Calu3 (cell line): ENCODE measurements at regions not wholly inside any gene's neighbourhood (a gene's known extent, or its start where the extent isn't known, plus 50 kb on each side); places are given as distances from the start of the nearest gene placed in this dataset.

ENCODE experiments used
- BruUV-seq: library from RNA; stranded (reverse); fragments of 400-500 nt; replicated peaks from 2 replicates; lab custom pipeline; 2021; lab: Mats Ljungman, UMichigan
- CTCF ChIA-PET: fragments of 300-600 bp; sonication (Branson Sonifier 250); formaldehyde crosslinking; loops from one replicate; lab custom pipeline; 2022; ENCODE audit warnings: antibody characterized with exemption; lab: Charles Lee
- DNase-seq: peaks from one replicate; pipeline ENCODE4 v3.0.0; 2022
- H3K27ac Mint-ChIP-seq: one replicate; pipeline ENCODE4 v1.8.0; 2022; ENCODE audit warnings: mixed read lengths; ENCODE audit not compliant: unreplicated experiment
- H3K27me3 Mint-ChIP-seq: one replicate; pipeline ENCODE4 v1.8.0; 2022; ENCODE audit warnings: mixed read lengths; ENCODE audit not compliant: unreplicated experiment
- H3K36me3 Mint-ChIP-seq: one replicate; pipeline ENCODE4 v1.8.0; 2022; ENCODE audit warnings: mild to moderate bottlenecking, moderate library complexity, mixed read lengths; ENCODE audit not compliant: insufficient read depth, unreplicated experiment
- H3K4me1 Mint-ChIP-seq: one replicate; pipeline ENCODE4 v1.8.0; 2022; ENCODE audit warnings: mild to moderate bottlenecking, low read depth, mixed read lengths; ENCODE audit not compliant: unreplicated experiment
- H3K4me3 Mint-ChIP-seq: one replicate; pipeline ENCODE4 v1.8.0; 2022; ENCODE audit warnings: mild to moderate bottlenecking, low read depth, moderate library complexity, mixed read lengths; ENCODE audit not compliant: unreplicated experiment
- H3K9me3 Mint-ChIP-seq: one replicate; pipeline ENCODE4 v1.8.0; 2022; ENCODE audit warnings: low read depth, mixed read lengths; ENCODE audit not compliant: unreplicated experiment
- CTCF ChIP-seq: fragments of 200-600 bp; IDR thresholded peaks from one replicate; pipeline ENCODE4 v1.8.0; 2022; ENCODE audit warnings: antibody characterized with exemption; ENCODE audit not compliant: unreplicated experiment
- intact Hi-C: fragments of 100-400 bp; cut with micrococcal nuclease; formaldehyde crosslinking; loops from one replicate; pipeline ENCODE4 v1.10.0; 2022; ENCODE audit not compliant: unreplicated experiment

GRCh38 chr17:49911719-49912118 is 57.3 kb upstream of the DLX4 start:
- Mint-ChIP-seq H3K36me3 (peaks cover 11% of the 10 kb centered on the region), H3K27ac (no peak overlapping the region), H3K4me1 (peaks cover 24% of the 10 kb centered on the region), H3K9me3 (no peaks in the 10 kb centered on the region), H3K27me3 (peaks cover 85% of the 10 kb centered on the region), H3K4me3 (no peak overlapping the region)
- no peak for DNase-seq
- CTCF ChIA-PET, result interaction anchor here (0.6 to 2.1 kb wide), 3 partner anchors 16 to 83 kb away, joined by 3 to 5 read pairs (median 3); partner anchors contain the start of gene DLX3
- intact Hi-C loops, result no loop called here
- BruUV-seq, result no TSS peak
- no peak for TF ChIP-seq CTCF

- no peak for TF ChIP-seq CTCF
- H3K36me3 Mint-ChIP-seq, result peaks cover 11% of the 10 kb centered on the region
- H3K27ac Mint-ChIP-seq, result no peak overlapping the region
- peaks cover 23% of the 10 kb centered on the region for H3K4me1 Mint-ChIP-seq
- no peak for DNase-seq
- CTCF ChIA-PET, result interaction anchor here (0.6 kb wide), 1 partner anchor 47 kb away, joined by 8 read pairs; no protein-coding TSS in a partner anchor
- H3K9me3 Mint-ChIP-seq, result no peaks in the 10 kb centered on the region
- no peak overlapping the region for H3K4me3 Mint-ChIP-seq
- BruUV-seq, result no TSS peak
- intact Hi-C loops, result no loop called here
- peaks cover 85% of the 10 kb centered on the region for H3K27me3 Mint-ChIP-seq
Observed at GRCh38 chr17:49913226-49914095, 55.5 kb upstream of the DLX4 start.

- peaks cover 11% of the 10 kb centered on the region for H3K36me3 Mint-ChIP-seq
- H3K27ac Mint-ChIP-seq, result no peak overlapping the region
- intact Hi-C loops, result no loop called here
- peaks cover 78% of the 10 kb centered on the region for H3K27me3 Mint-ChIP-seq
- CTCF ChIA-PET, result no interaction called here
- BruUV-seq, result no TSS peak
- H3K9me3 Mint-ChIP-seq, result no peaks in the 10 kb centered on the region
- H3K4me3 Mint-ChIP-seq, result no peak overlapping the region
- no peak for TF ChIP-seq CTCF
- DNase-seq, result no peak
- H3K4me1 Mint-ChIP-seq, result peaks cover 23% of the 10 kb centered on the region
Observed at GRCh38 chr17:49914096-49914490, 54.9 kb upstream of the DLX4 start.

GRCh38 chr17:49914664-49915063 is 54.3 kb upstream of the DLX4 start:
- CTCF ChIA-PET, result interaction anchor here (0.7 kb wide), 1 partner anchor 39 kb away, joined by 3 read pairs; no protein-coding TSS in a partner anchor
- BruUV-seq, result no TSS peak

More at GRCh38 chr17:49914664-49915063, 54.3 kb upstream of the DLX4 start:
- no peak for TF ChIP-seq CTCF
- intact Hi-C loops, result no loop called here
- no peak overlapping the region for H3K27ac Mint-ChIP-seq
- no peak overlapping the region for H3K4me3 Mint-ChIP-seq
- no peaks in the 10 kb centered on the region for H3K9me3 Mint-ChIP-seq
- H3K36me3 Mint-ChIP-seq, result peaks cover 11% of the 10 kb centered on the region
- DNase-seq, result no peak
- peaks cover 73% of the 10 kb centered on the region for H3K27me3 Mint-ChIP-seq
- H3K4me1 Mint-ChIP-seq, result peaks cover 23% of the 10 kb centered on the region
